IPS DF 6.9 (cell line): ENCODE measurements at regions not wholly inside any gene's neighbourhood (a gene's known extent, or its start where the extent isn't known, plus 50 kb on each side); places are given as distances from the start of the nearest gene placed in this dataset.

Source experiments
- DNase-seq: peaks from one replicate; pipeline ENCODE4 v3.0.0-alpha.2; 2013; ENCODE audit warnings: low read depth, low spot score
- H3K27ac ChIP-seq: one replicate; pipeline ENCODE4 v1.5.1; 2013; ENCODE audit warnings: low read length, control low read depth
- H3K27me3 ChIP-seq: 2 replicates; pipeline ENCODE4 v1.6.1; 2013; ENCODE audit warnings: mild to moderate bottlenecking, low read length; ENCODE audit not compliant: control insufficient read depth, insufficient read depth
- H3K36me3 ChIP-seq: 2 replicates; pipeline ENCODE4 v1.6.1; 2013; ENCODE audit warnings: low read length; ENCODE audit not compliant: control insufficient read depth, insufficient read depth
- H3K4me1 ChIP-seq: 2 replicates; pipeline ENCODE4 v1.6.1; 2013; ENCODE audit warnings: low read length; ENCODE audit not compliant: control insufficient read depth, insufficient read depth
- H3K4me3 ChIP-seq: 2 replicates; pipeline ENCODE4 v1.5.1; 2013; ENCODE audit warnings: mild to moderate bottlenecking, low read length
- H3K9me3 ChIP-seq: 2 replicates; pipeline ENCODE4 v1.6.1; 2013; ENCODE audit warnings: low read length, inconsistent platforms; ENCODE audit not compliant: control insufficient read depth, insufficient read depth
- WGBS: extraction: QIAGEN DNeasy Blood & Tissue Kit; methylation state at CpG from one replicate; pipeline ENCODE4 v1.1.7; 2013; ENCODE audit warnings: mixed read lengths, missing lambda C conversion rate; ENCODE audit not compliant: insufficient read length, insufficient coverage; 5-methylcytosine and 5-hydroxymethylcytosine counted together

- no peak overlapping the region for H3K27ac ChIP-seq
- DNase-seq = no peak
- no peaks in the 10 kb centered on the region for H3K36me3 ChIP-seq
- no peaks in the 10 kb centered on the region for H3K27me3 ChIP-seq
- H3K9me3 ChIP-seq = no peaks in the 10 kb centered on the region
- WGBS = no CpG with 5 or more reads among the region's 7 CpGs
- H3K4me3 ChIP-seq = no peak overlapping the region
- no peaks in the 10 kb centered on the region for H3K4me1 ChIP-seq
These were observed 51.1 kb upstream of the CTTNBP2NL start for GRCh38 chr1:112344754-112345423.
